HG02870 (cell line): ENCODE measurements at regions not wholly inside any gene's neighbourhood (a gene's known extent, or its start where the extent isn't known, plus 50 kb on each side); places are given as distances from the start of the nearest gene placed in this dataset.
"Not testable (repeated sequence)": the region's sequence is repeated elsewhere in the genome, so short reads cannot be mapped to it uniquely, and the experiment has no call there.

Experiments used
- ATAC-seq: cut with Tn5 transposase; IDR thresholded peaks from one replicate; pipeline ENCODE4 v1.9.1; 2021; ENCODE audit warnings: mild to moderate bottlenecking, moderate library complexity; ENCODE audit not compliant: unreplicated experiment

- ATAC-seq = not testable (repeated sequence)
Measured at GRCh38 chr5:56665117-56665516, 150.2 kb upstream of the MAP3K1 start.

GRCh38 chr5:56664025-56664424 is 151.3 kb upstream of the MAP3K1 start:
- no peak for ATAC-seq

GRCh38 chr5:56663523-56663922 is 151.8 kb upstream of the MAP3K1 start:
- ATAC-seq = no peak

GRCh38 chr5:56662893-56663292 is 152.5 kb upstream of the MAP3K1 start:
- ATAC-seq = no peak

GRCh38 chr5:56659971-56660370 is 155.4 kb upstream of the MAP3K1 start:
- no peak for ATAC-seq

- no peak for ATAC-seq
Measured at GRCh38 chr5:56658972-56659371, 156.4 kb upstream of the MAP3K1 start.

GRCh38 chr5:56656846-56657726 is 158.3 kb upstream of the MAP3K1 start:
- no peak for ATAC-seq

GRCh38 chr5:56651893-56652292 is 163.5 kb upstream of the MAP3K1 start:
- ATAC-seq = no peak

GRCh38 chr5:56650386-56650785 is 165.0 kb upstream of the MAP3K1 start:
- no peak for ATAC-seq

GRCh38 chr5:56649569-56649968 is 165.8 kb upstream of the MAP3K1 start:
- ATAC-seq = no peak

GRCh38 chr5:56648460-56649034 is 166.8 kb upstream of the MAP3K1 start:
- no peak for ATAC-seq

GRCh38 chr5:56647099-56647850 is 168.1 kb upstream of the MAP3K1 start:
- ATAC-seq = no peak

- no peak for ATAC-seq
Measured at GRCh38 chr5:56641635-56642260, 173.6 kb upstream of the MAP3K1 start.

- no peak for ATAC-seq
Measured at GRCh38 chr5:56640763-56641406, 174.5 kb upstream of the MAP3K1 start.

- ATAC-seq = no peak
Measured at GRCh38 chr5:56639476-56639875, 175.9 kb upstream of the MAP3K1 start.

GRCh38 chr5:56638768-56639238 is 176.5 kb upstream of the MAP3K1 start:
- no peak for ATAC-seq

- no peak for ATAC-seq
Measured at GRCh38 chr5:56638061-56638621, 177.2 kb upstream of the MAP3K1 start.

- ATAC-seq = no peak
Measured at GRCh38 chr5:56637321-56637920, 177.9 kb upstream of the MAP3K1 start.

- no peak for ATAC-seq
Measured at GRCh38 chr5:56633950-56634349, 181.4 kb upstream of the MAP3K1 start.

- ATAC-seq = no peak
Measured at GRCh38 chr5:56632939-56633338, 182.4 kb upstream of the MAP3K1 start.
